PC-3 (cell line): ENCODE measurements at regions not wholly inside any gene's neighbourhood (a gene's known extent, or its start where the extent isn't known, plus 50 kb on each side); places are given as distances from the start of the nearest gene placed in this dataset.

ENCODE experiments used
- ATAC-seq: fragments of 200-7000 bp; cut with Tn5 transposase; 2 replicates; pipeline ENCODE4 v1.9.1; 2020; ENCODE audit warnings: mild to moderate bottlenecking, moderate library complexity
- BruUV-seq: library from RNA; stranded (reverse); fragments of 400-500 nt; replicated peaks from 2 replicates; lab custom pipeline; 2021; lab: Mats Ljungman, UMichigan
- CTCF ChIA-PET: fragments of 300-600 bp; sonication (Branson Sonifier 250); formaldehyde crosslinking; loops from one replicate; lab custom pipeline; 2022; ENCODE audit warnings: antibody characterized with exemption; lab: Charles Lee
- POLR2A ChIA-PET: fragments of 300-600 bp; sonication (Branson Sonifier 250); formaldehyde crosslinking; loops from one replicate; lab custom pipeline; 2022; ENCODE audit warnings: antibody characterized with exemption; ENCODE audit not compliant: unreplicated experiment; lab: Charles Lee
- DNase-seq: peaks from one replicate; pipeline ENCODE4 v3.0.0-alpha.2; 2015
- H2AFZ ChIP-seq: fragments of 300-600 bp; sonication (generic); 2 replicates; pipeline ENCODE4 v1.6.0; 2016; ENCODE audit warnings: antibody characterized with exemption, low read length
- H3F3A ChIP-seq: fragments of 300-600 bp; sonication (generic); one replicate; pipeline ENCODE4 v1.6.0; 2017; ENCODE audit warnings: antibody characterized with exemption, low read length, control low read depth, mild to moderate bottlenecking; ENCODE audit not compliant: unreplicated experiment
- H3K27ac ChIP-seq: fragments of 300-600 bp; sonication (generic); 2 replicates; pipeline ENCODE4 v1.5.1; 2016; ENCODE audit warnings: mild to moderate bottlenecking, low read length
- H3K27me3 ChIP-seq: fragments of 300-600 bp; sonication (generic); 2 replicates; pipeline ENCODE4 v1.6.1; 2016; ENCODE audit warnings: low read length, mixed read lengths
- H3K36me3 ChIP-seq: fragments of 300-600 bp; sonication (generic); 2 replicates; pipeline ENCODE4 v1.6.1; 2016; ENCODE audit warnings: low read depth, mixed run types, low read length, mixed read lengths
- H3K4me1 ChIP-seq: fragments of 300-600 bp; sonication (generic); 2 replicates; pipeline ENCODE4 v1.5.1; 2016; ENCODE audit warnings: low read length; ENCODE audit not compliant: insufficient read depth
- H3K4me2 ChIP-seq: fragments of 300-600 bp; sonication (generic); 2 replicates; pipeline ENCODE4 v1.6.0; 2016; ENCODE audit warnings: low read length
- H3K4me3 ChIP-seq: fragments of 300-600 bp; sonication (generic); 2 replicates; pipeline ENCODE4 v1.5.1; 2016; ENCODE audit warnings: mild to moderate bottlenecking, low read length, mixed read lengths
- H3K79me2 ChIP-seq: fragments of 300-600 bp; sonication (generic); 2 replicates; pipeline ENCODE4 v1.6.1; 2017; ENCODE audit warnings: low read length, mixed read lengths
- H3K9ac ChIP-seq: fragments of 300-600 bp; sonication (generic); 2 replicates; pipeline ENCODE4 v1.6.0; 2016; ENCODE audit warnings: mild to moderate bottlenecking, low read length
- H3K9me2 ChIP-seq: fragments of 300-600 bp; sonication (generic); replicated peaks from 2 replicates; pipeline ENCODE4 v1.6.1; 2016; ENCODE audit warnings: mixed run types, low read length, mixed read lengths
- H3K9me3 ChIP-seq: fragments of 300-600 bp; sonication (generic); 2 replicates; pipeline ENCODE4 v1.6.1; 2016; ENCODE audit warnings: low read length, mixed read lengths
- H4K20me1 ChIP-seq: fragments of 300-600 bp; sonication (generic); 2 replicates; pipeline ENCODE4 v1.6.1; 2016; ENCODE audit warnings: low read length, mixed read lengths
- EZH2 ChIP-seq: fragments of 300-600 bp; sonication (generic); IDR thresholded peaks from one replicate; pipeline ENCODE4 v1.6.1; 2017; ENCODE audit warnings: antibody characterized with exemption, mild to moderate bottlenecking, low read length; ENCODE audit not compliant: unreplicated experiment
- EZH2phosphoT487 ChIP-seq: fragments of 300-600 bp; sonication (generic); IDR thresholded peaks from 2 replicates; pipeline ENCODE4 v1.6.1; 2018; ENCODE audit warnings: mild to moderate bottlenecking, antibody characterized with exemption, low read length, borderline replicate concordance
- intact Hi-C: fragments of 100-400 bp; cut with micrococcal nuclease; formaldehyde crosslinking; loops from 2 replicates; pipeline ENCODE4 v1.9.0; 2023
- TF ChIP-seq, protein P1 (sequence below): fragments of 300-600 bp; sonication (generic); conservative IDR thresholded peaks from 2 replicates; pipeline ENCODE4 v1.5.1; 2017; ENCODE audit warnings: antibody characterized with exemption, low read depth, mild to moderate bottlenecking, low read length

DNA sequence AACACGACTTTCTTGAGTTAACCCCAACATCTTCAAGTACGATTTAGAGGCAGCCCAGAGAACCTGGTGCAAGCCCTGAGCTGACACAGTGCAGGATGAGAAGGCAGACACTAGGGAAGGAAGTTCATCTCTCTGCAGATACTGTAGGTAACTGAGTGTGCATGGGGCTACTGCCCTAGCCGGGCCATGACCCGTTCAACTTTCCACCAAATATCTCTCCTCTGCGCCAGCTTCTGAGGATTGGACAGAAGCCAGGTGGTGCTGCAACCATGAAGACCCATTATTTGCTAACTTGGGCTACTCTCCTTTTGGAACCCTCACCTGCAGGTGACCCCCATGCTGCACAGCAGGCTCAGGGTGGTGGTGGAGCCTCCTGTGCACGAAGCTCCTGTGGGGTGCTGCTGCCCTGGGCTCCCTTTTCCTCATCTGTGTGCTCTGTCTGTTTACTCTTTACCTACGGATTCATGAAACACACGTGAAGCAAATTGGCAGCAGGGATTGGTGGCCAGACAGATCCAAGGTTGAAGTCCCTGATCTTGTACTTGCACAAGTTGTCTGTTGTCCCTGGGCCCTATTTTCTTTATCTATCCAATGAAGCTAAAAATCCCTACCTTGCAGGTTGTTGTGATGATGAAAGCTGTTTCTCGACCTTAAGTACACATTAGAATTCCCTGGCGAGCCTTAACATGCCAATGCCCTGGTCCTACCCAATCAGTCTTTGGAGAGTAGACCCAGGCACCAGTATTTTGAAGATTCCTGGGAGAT is 227.8 kb downstream of the LACC1 start:
- Histone ChIP-seq H4K20me1 (no peaks in the 10 kb centered on the region), H3K9ac (no peak overlapping the region), H3K4me3 (no peak overlapping the region), H3K9me2 (no peaks in the 10 kb centered on the region), H3K79me2 (no peaks in the 10 kb centered on the region), H2AFZ (no peak overlapping the region), H3K36me3 (no peaks in the 10 kb centered on the region), H3F3A (no peaks in the 10 kb centered on the region), H3K4me1 (peaks cover 28% of the 10 kb centered on the region), H3K4me2 (no peak overlapping the region), H3K27me3 (no peaks in the 10 kb centered on the region), H3K9me3 (no peaks in the 10 kb centered on the region), H3K27ac (peak overlapping the region; percentile 49)
- ChIA-PET CTCF (no interaction called here), POLR2A (no interaction called here)
- intact Hi-C loops = no loop called here
- TF ChIP-seq, protein P1, sequence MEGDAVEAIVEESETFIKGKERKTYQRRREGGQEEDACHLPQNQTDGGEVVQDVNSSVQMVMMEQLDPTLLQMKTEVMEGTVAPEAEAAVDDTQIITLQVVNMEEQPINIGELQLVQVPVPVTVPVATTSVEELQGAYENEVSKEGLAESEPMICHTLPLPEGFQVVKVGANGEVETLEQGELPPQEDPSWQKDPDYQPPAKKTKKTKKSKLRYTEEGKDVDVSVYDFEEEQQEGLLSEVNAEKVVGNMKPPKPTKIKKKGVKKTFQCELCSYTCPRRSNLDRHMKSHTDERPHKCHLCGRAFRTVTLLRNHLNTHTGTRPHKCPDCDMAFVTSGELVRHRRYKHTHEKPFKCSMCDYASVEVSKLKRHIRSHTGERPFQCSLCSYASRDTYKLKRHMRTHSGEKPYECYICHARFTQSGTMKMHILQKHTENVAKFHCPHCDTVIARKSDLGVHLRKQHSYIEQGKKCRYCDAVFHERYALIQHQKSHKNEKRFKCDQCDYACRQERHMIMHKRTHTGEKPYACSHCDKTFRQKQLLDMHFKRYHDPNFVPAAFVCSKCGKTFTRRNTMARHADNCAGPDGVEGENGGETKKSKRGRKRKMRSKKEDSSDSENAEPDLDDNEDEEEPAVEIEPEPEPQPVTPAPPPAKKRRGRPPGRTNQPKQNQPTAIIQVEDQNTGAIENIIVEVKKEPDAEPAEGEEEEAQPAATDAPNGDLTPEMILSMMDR = no peak
- TF ChIP-seq EZH2phosphoT487 = no peak
- TF ChIP-seq EZH2 = no peak
- no TSS peak for BruUV-seq
- DNase-seq (no peak), ATAC-seq (no peak)

DNA sequence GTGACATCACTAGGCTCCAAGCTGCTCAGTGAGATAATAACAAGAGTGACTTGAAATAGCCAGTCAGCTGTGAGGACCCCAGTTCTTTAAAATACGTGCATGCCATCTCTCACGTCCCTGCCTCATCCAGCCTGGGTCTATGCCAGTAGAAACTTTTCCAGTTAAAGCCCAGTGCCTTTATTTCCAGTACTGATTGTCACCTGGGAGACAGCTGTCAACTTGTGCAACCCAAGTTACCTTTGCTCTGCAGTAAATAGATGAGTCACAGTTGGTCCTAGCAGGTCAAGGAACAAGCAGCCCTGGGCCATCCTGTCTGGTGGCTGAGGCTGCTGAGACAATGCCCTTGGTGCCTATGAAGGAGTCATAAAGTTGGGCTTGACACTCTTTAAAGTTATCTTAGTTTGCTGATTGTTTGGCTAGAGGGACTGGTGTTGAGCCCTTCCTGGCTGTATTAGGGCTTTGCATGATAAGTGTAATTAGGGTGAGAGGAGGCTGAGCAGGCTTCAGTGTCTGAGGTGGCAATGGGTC is 228.7 kb downstream of the LACC1 start:
- no peaks in the 10 kb centered on the region for H3F3A ChIP-seq
- POLR2A ChIA-PET = no interaction called here
- CTCF ChIA-PET = no interaction called here

More for the DNA sequence above, 228.7 kb downstream of the LACC1 start:
- BruUV-seq = no TSS peak
- H3K27ac ChIP-seq = peak overlapping the region; percentile 70
- H3K27me3 ChIP-seq = no peaks in the 10 kb centered on the region
- peaks cover 28% of the 10 kb centered on the region for H3K4me1 ChIP-seq
- H3K9ac ChIP-seq = peak overlapping the region; percentile 6; the same call in 1 of the 2 replicates
- H3K4me2 ChIP-seq = peak overlapping the region; percentile 31; the same call in 1 of the 2 replicates
- H2AFZ ChIP-seq = no peak overlapping the region
- no peak overlapping the region for H3K4me3 ChIP-seq
- no peaks in the 10 kb centered on the region for H3K9me2 ChIP-seq
- no peaks in the 10 kb centered on the region for H3K79me2 ChIP-seq
- H4K20me1 ChIP-seq = no peaks in the 10 kb centered on the region
- H3K36me3 ChIP-seq = no peaks in the 10 kb centered on the region
- no peaks in the 10 kb centered on the region for H3K9me3 ChIP-seq
- intact Hi-C loops = no loop called here
- peak; percentile 74 for DNase-seq
- TF ChIP-seq EZH2 (no peak), EZH2phosphoT487 (no peak)
- TF ChIP-seq, protein P1 = no peak
- ATAC-seq = peak; percentile 76
